ENCODE measurements at regions not wholly inside any gene's neighbourhood (a gene's known extent, or its start where the extent isn't known, plus 50 kb on each side); places are given as distances from the start of the nearest gene placed in this dataset.

- TF ChIP-seq CTCF (IDR thresholded peaks at IDR 0.05) (no peak), POLR2A (IDR thresholded peaks at IDR 0.05) (no peak), POLR2AphosphoS5 (IDR thresholded peaks at IDR 0.05) (no peak)
Observed at GRCh38 chr5:82346399-82347165, 68.4 kb upstream of the RPS23 start.
